OCI-LY1 (cell line): ENCODE measurements at regions not wholly inside any gene's neighbourhood (a gene's known extent, or its start where the extent isn't known, plus 50 kb on each side); places are given as distances from the start of the nearest gene placed in this dataset.

Source experiments
- H2AFZ ChIP-seq: fragments of 200-600 bp; sonication (generic), shearing (Covaris generic); 2 replicates; pipeline ENCODE4 v1.6.0; 2014; ENCODE audit warnings: antibody characterized with exemption, mild to moderate bottlenecking, low read length
- H3F3A ChIP-seq: fragments of 200-600 bp; sonication (generic), shearing (Covaris generic); 2 replicates; pipeline ENCODE4 v1.6.0; 2014; ENCODE audit warnings: mild to moderate bottlenecking, antibody characterized with exemption, low read length, moderate library complexity; ENCODE audit not compliant: insufficient read depth
- H3K27ac ChIP-seq: fragments of 200-600 bp; sonication (generic); 2 replicates; pipeline ENCODE4 v1.5.1; 2014; ENCODE audit warnings: low read length, mixed run types, mild to moderate bottlenecking, low read depth; ENCODE audit not compliant: poor library complexity, severe bottlenecking
- H3K27me3 ChIP-seq: fragments of 200-600 bp; sonication (generic); 2 replicates; pipeline ENCODE4 v1.6.0; 2014; ENCODE audit warnings: antibody characterized with exemption, mild to moderate bottlenecking, low read length, moderate library complexity; ENCODE audit not compliant: insufficient read depth
- H3K36me3 ChIP-seq: fragments of 200-600 bp; sonication (generic); 2 replicates; pipeline ENCODE4 v1.6.1; 2014; ENCODE audit warnings: mild to moderate bottlenecking, antibody characterized with exemption, low read length, moderate library complexity, mixed read lengths; ENCODE audit not compliant: insufficient read depth
- H3K4me1 ChIP-seq: fragments of 200-600 bp; sonication (generic); 2 replicates; pipeline ENCODE4 v1.5.1; 2014; ENCODE audit warnings: mild to moderate bottlenecking, low read length, moderate library complexity; ENCODE audit not compliant: insufficient read depth, severe bottlenecking
- H3K4me2 ChIP-seq: fragments of 200-600 bp; sonication (generic), shearing (Covaris generic); 2 replicates; pipeline ENCODE4 v1.6.1; 2014; ENCODE audit warnings: low read length
- H3K4me3 ChIP-seq: fragments of 200-600 bp; sonication (generic); 2 replicates; pipeline ENCODE4 v1.5.1; 2014; ENCODE audit warnings: low read length, low read depth, mild to moderate bottlenecking, mixed read lengths; ENCODE audit not compliant: poor library complexity, severe bottlenecking
- H3K79me2 ChIP-seq: fragments of 200-600 bp; shearing (Covaris generic); 2 replicates; pipeline ENCODE4 v1.6.1; 2016; ENCODE audit warnings: mixed run types, low read length, mixed read lengths; ENCODE audit not compliant: insufficient read depth
- H3K9ac ChIP-seq: fragments of 200-600 bp; sonication (generic), shearing (Covaris generic); 2 replicates; pipeline ENCODE4 v1.6.1; 2014; ENCODE audit warnings: mild to moderate bottlenecking, low read length, mixed read lengths
- H3K9me2 ChIP-seq: fragments of 200-600 bp; sonication (generic), shearing (Covaris generic); 2 replicates; pipeline ENCODE4 v1.6.1; 2014; ENCODE audit warnings: low read depth, mild to moderate bottlenecking, low read length, mixed read lengths
- H3K9me3 ChIP-seq: fragments of 200-600 bp; shearing (Covaris generic); 2 replicates; pipeline ENCODE4 v1.6.1; 2014; ENCODE audit warnings: low read length, mixed read lengths
- H4K20me1 ChIP-seq: fragments of 200-600 bp; sonication (generic), shearing (Covaris generic); 2 replicates; pipeline ENCODE4 v1.6.0; 2016; ENCODE audit warnings: mild to moderate bottlenecking, low read length; ENCODE audit not compliant: insufficient read depth
- EZH2 ChIP-seq: fragments of 200-600 bp; sonication (generic), shearing (Covaris generic); IDR thresholded peaks from 2 replicates; pipeline ENCODE4 v1.8.0; 2017; ENCODE audit warnings: borderline replicate concordance, mixed run types, mild to moderate bottlenecking, antibody characterized with exemption, low read length, moderate library complexity, mixed read lengths
- TF ChIP-seq, protein P1 (sequence below): fragments of 200-600 bp; sonication (generic), shearing (Covaris generic); IDR thresholded peaks from 2 replicates; pipeline ENCODE4 v1.5.1; 2017; ENCODE audit warnings: mild to moderate bottlenecking, antibody characterized with exemption, low read length, moderate library complexity, mixed read lengths

DNA sequence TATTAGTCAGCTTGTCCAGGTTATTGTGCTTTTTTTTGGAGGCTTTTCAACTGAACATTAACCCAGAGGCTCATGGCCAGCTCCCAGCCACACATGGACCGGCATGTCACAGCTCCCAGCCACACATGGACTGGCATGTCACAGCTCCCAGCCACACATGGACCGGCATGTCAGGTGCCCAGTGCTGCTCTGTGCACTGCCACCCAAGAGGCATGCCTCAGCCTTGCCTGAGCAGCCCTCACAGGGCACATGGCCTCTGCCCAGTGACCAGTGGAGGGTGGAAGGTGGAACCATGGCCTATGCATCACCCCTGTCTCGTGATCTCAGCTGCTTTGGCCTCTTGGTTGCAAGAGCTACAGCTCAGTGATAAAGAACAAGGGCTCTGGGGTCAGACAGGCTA is 119.8 kb downstream of the OAT start:
- Histone ChIP-seq H3K27me3 (peaks cover 3% of the 10 kb centered on the region; the same call in 1 of the 2 replicates), H2AFZ (no peak overlapping the region), H3K9ac (no peak overlapping the region), H3K27ac (no peak overlapping the region), H3K9me3 (peaks cover 10% of the 10 kb centered on the region; the same call in 1 of the 2 replicates), H3F3A (no peaks in the 10 kb centered on the region), H3K4me2 (no peak overlapping the region), H3K9me2 (no peaks in the 10 kb centered on the region), H3K4me1 (no peaks in the 10 kb centered on the region), H4K20me1 (no peaks in the 10 kb centered on the region), H3K79me2 (no peaks in the 10 kb centered on the region), H3K4me3 (no peak overlapping the region), H3K36me3 (no peaks in the 10 kb centered on the region; the same call in 1 of the 2 replicates)
- TF ChIP-seq EZH2, result no peak
- TF ChIP-seq, protein P1, sequence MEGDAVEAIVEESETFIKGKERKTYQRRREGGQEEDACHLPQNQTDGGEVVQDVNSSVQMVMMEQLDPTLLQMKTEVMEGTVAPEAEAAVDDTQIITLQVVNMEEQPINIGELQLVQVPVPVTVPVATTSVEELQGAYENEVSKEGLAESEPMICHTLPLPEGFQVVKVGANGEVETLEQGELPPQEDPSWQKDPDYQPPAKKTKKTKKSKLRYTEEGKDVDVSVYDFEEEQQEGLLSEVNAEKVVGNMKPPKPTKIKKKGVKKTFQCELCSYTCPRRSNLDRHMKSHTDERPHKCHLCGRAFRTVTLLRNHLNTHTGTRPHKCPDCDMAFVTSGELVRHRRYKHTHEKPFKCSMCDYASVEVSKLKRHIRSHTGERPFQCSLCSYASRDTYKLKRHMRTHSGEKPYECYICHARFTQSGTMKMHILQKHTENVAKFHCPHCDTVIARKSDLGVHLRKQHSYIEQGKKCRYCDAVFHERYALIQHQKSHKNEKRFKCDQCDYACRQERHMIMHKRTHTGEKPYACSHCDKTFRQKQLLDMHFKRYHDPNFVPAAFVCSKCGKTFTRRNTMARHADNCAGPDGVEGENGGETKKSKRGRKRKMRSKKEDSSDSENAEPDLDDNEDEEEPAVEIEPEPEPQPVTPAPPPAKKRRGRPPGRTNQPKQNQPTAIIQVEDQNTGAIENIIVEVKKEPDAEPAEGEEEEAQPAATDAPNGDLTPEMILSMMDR, result no peak

DNA sequence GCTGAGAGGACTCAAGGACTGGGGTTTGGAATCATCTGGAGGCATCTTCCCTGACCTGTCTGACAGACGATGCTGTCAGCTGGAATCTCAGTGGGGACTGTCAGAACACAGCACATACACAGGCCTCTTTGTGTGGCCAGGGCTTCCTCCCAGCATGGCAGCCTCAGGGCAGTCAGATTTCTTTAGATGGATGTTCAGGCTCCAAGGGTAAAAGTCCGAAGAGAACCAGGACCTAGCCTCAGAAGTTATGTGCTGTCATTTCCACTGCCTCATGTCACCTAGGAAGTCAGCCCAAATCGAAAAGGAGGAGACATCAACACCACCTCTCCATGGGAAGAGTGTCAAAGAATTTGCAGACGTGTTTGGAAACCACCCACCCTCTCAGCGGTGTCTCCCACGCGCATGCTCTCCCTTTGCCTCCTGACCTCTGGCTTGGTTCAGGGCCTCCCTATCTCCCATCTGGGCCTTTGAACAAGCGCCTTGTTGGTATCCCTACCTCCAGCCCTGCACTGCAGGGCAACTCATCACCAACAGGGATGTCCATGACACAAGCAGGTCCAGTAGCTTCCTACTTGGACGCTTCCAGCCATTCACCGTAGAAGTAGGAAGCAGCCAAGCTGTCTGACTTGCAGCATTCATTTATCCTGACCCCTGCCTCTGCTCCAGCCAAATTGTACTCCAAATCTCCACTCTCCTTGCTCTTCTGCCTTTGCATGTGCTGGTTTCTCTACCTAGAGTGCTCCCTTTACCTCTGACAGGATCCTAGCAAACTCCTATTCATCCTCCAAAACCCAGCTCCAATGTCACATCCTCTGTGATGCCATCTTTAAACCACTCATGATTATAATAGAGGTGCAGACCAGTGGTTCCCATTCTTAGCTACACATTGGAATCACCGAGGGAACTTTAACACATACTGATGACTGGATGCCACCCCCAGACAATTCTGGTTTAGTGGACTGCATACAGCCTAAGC is 121.6 kb downstream of the OAT start:
- TF ChIP-seq, protein P1, result no peak
- no peak for TF ChIP-seq EZH2
- H3F3A ChIP-seq, result no peaks in the 10 kb centered on the region
- peaks cover 3% of the 10 kb centered on the region; the same call in 1 of the 2 replicates for H3K27me3 ChIP-seq
- no peak overlapping the region for H2AFZ ChIP-seq
- H3K4me3 ChIP-seq, result no peak overlapping the region
- H3K79me2 ChIP-seq, result no peaks in the 10 kb centered on the region
- H4K20me1 ChIP-seq, result no peaks in the 10 kb centered on the region
- H3K36me3 ChIP-seq, result no peaks in the 10 kb centered on the region; the same call in 1 of the 2 replicates
- no peak overlapping the region for H3K27ac ChIP-seq
- no peaks in the 10 kb centered on the region for H3K9me2 ChIP-seq
- H3K9ac ChIP-seq, result no peak overlapping the region
- H3K4me1 ChIP-seq, result no peaks in the 10 kb centered on the region
- H3K9me3 ChIP-seq, result peaks cover 10% of the 10 kb centered on the region; the same call in 1 of the 2 replicates
- no peak overlapping the region for H3K4me2 ChIP-seq

DNA sequence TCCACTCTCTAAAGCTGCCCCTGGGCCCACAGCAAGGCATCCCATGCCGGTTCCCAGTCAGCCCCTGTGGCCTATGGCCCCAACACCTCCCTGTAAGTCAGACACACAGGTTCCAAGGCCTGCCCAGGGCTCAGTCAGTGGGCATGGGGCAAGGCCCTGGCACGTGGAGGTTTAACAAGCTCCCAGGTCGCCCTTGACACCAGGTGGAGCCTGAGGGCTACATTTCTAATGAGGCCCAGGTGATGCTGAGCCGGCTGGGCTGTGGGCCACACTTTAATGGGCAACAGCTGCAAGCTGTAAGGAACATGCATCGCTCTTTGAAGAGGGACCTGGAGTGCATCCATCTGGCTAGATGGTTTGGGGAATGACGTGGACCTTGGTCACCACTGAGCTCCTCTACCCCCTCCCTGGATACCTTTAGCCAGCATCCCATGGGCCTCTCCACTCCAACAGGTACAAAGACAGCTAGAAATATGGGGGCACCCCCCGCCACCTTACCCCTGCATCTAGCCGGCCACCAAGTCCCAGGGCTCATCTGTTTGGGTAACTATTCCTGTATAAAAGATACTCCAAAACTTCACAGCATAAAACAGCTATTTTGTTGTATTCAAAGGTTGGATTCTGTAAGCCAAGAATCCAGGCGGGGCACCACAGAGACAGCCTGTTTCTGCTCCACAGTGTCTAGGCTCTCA is 122.5 kb downstream of the OAT start:
- no peak overlapping the region for H3K27ac ChIP-seq
- H3K9ac ChIP-seq, result no peak overlapping the region
- no peaks in the 10 kb centered on the region for H4K20me1 ChIP-seq
- H3K9me3 ChIP-seq, result peaks cover 9% of the 10 kb centered on the region; the same call in 1 of the 2 replicates
- peaks cover 3% of the 10 kb centered on the region; the same call in 1 of the 2 replicates for H3K27me3 ChIP-seq
- TF ChIP-seq, protein P1, result 0 out of 2 replicates have a peak, but pooled peaks have one; percentile 24
- no peak for TF ChIP-seq EZH2
- no peaks in the 10 kb centered on the region for H3K79me2 ChIP-seq
- no peaks in the 10 kb centered on the region for H3F3A ChIP-seq
- no peak overlapping the region for H3K4me3 ChIP-seq
- H3K4me2 ChIP-seq, result no peak overlapping the region
- H3K36me3 ChIP-seq, result no peaks in the 10 kb centered on the region; the same call in 1 of the 2 replicates
- H3K4me1 ChIP-seq, result no peaks in the 10 kb centered on the region
- H3K9me2 ChIP-seq, result no peaks in the 10 kb centered on the region
- no peak overlapping the region for H2AFZ ChIP-seq
